GM18520 (cell line): ENCODE measurements at regions not wholly inside any gene's neighbourhood (a gene's known extent, or its start where the extent isn't known, plus 50 kb on each side); places are given as distances from the start of the nearest gene placed in this dataset.

ENCODE experiments used
- ATAC-seq: cut with Tn5 transposase; IDR thresholded peaks from one replicate; pipeline ENCODE4 v1.9.1; 2021; ENCODE audit not compliant: unreplicated experiment

DNA sequence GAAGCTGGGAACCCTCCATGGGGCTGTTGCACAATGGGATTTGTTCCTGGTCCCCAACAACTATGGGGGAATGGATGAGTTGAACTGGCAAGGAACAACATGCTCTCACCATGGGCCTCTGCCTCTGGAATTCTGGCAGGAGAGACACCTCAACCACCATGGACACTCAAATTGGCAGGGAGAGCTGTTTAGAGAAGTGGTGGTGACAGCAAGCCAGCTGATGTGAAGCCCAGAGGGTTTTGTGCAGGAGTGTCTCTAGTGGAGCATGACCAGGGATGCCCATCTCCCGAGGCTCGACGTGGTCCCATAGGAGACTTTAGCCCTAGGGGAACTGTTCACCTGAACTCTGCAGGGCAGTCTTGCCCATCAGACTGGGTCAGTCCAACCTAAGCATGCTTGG lies 345.2 kb upstream of the CCDC196 start:
- no peak for ATAC-seq

- no peak for ATAC-seq
Observed at GRCh38 chr14:66141733-66142132, 344.4 kb upstream of the CCDC196 start.

DNA sequence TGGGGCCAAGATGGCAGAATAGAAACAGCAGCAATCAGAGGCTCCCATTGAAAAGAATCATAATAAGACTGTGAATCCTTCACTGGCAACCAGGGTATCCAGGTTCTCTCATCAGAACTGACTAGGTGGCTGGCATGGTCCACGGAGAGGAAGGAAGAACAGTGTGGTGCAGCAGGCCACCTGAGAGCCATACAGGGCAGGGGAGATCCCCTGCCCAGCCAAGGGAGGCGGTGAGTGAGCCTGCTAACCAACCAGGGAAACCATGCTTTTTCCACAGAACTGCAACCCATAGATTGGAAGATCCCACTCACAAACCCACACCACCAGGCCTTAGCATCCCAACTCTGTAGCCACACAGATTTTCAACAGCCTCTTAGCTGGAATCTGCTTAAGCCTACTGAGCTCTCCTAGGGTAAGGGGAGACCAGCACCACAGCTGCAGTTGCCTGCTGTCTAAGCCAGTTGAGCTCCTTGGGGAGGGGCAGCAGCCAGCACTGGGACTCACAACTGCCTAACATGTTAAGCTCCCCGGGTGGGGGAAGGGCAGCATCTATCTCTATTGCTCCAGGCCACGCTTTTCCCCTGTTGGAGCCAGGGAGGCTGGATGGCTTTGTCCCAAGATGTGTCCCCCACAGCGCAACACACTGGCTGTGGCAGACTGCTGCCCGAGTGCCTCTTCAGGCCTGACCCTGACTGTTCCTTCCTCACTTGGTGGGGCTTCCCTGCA lies 342.6 kb upstream of the CCDC196 start:
- no peak for ATAC-seq

- no peak for ATAC-seq
Observed at GRCh38 chr14:66152302-66152701, 333.9 kb upstream of the CCDC196 start.

DNA sequence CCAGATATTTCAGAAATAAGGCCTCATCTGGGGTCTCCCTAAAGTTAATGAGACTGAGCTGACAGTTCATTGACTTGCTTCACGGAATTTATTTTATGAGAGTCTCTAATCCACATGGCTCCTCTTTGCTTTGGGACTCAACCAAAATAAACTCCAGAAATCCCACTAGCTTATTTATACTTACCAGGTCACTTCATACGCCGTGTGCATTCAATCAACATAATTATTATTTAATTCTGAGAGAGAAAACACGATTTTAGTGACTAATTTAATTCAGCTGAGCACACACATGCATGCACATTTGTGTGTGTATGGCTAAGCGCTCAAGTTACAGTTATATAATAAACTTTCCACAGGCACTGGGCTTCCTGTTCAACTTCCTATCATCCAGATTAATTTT lies 333.4 kb upstream of the CCDC196 start:
- ATAC-seq: no peak

- ATAC-seq: no peak
Observed at GRCh38 chr14:66163023-66163422, 323.1 kb upstream of the CCDC196 start.

GRCh38 chr14:66165337-66165736 lies 320.8 kb upstream of the CCDC196 start:
- no peak for ATAC-seq

DNA sequence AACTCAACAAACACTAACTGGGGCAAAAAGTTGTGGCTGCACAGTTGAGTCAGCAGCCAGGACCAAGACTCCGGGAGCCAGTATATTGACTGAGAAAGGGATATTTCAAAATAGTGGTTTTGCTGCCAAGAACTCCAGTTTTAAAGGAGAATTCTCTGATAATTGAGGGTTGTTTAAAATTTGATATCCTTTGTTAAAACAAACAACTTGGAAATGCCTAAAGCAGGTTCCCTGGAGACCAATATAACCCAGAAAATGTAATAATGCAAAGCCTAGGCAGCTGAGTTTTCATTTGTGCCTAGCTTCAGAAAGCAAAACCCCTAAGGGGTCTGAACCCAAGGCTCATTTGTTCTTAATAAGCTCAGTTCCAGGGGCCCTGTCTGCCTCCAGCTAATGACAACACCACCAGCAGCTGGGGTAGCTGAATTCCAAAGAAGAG lies 311.7 kb upstream of the CCDC196 start:
- no peak for ATAC-seq

GRCh38 chr14:66177935-66178334 lies 308.2 kb upstream of the CCDC196 start:
- ATAC-seq: no peak

GRCh38 chr14:66196670-66197069 lies 289.5 kb upstream of the CCDC196 start:
- ATAC-seq: no peak

DNA sequence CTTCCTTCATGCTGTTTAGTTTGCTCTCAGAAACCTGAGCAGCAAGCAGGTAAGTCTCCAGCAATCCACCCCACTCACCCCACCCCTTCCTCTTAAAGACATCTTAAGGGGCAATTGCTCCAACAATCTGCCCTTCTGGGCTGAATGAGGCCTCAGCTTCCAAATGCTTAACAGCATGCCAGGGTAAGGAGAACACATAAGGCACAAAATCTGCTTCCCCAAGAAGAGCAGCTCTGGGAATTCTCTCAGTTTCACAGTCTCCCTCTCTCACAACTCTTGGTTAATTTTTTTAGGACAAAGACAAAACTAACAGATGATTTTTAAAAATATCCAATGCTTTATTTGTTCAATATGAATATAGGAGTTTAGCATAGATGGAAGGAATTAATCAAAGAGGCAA lies 288.9 kb upstream of the CCDC196 start:
- ATAC-seq: no peak

DNA sequence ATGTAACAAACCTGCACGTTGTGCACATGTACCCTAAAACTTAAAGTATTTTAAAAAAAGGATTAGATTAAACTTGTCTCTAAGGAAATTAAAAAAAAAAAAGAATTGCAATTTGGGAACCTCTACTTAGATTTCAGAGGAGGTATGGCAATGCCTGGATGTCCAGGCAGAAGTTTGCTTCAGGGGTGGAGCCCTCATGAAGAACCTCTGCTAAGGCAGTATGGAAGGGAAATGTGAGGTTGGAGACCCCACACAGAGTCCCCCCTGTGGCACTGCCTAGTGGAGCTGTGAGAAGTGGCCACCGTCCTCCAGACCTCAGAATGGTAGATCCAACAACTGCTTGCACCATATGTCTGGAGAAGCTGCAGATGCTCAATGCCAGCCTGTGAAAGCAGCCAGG lies 279.6 kb upstream of the CCDC196 start:
- ATAC-seq: no peak

GRCh38 chr14:66216763-66217162 lies 269.4 kb upstream of the CCDC196 start:
- ATAC-seq: no peak

DNA sequence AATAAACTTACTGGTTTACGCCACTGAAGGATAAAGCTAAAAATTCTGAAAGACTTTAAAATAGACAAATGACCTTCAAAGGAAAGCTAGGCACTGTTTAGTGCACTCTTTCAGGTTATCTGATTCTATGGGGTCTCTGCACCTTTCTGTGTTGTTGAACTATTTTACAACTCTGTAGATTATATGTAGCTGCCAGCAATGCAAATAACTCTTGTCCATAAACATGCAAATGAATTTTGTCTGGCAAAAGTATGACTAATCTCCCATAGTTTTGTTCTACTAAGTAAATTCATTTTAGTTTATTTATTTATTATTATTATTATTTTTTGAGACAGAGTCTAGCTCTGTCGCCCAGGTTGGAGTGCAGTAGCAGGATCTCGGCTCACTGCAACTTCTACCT lies 266.3 kb upstream of the CCDC196 start:
- ATAC-seq: no peak

GRCh38 chr14:66224492-66225178 lies 261.5 kb upstream of the CCDC196 start:
- no peak for ATAC-seq

- no peak for ATAC-seq
Observed at GRCh38 chr14:66225337-66225736, 260.8 kb upstream of the CCDC196 start.

DNA sequence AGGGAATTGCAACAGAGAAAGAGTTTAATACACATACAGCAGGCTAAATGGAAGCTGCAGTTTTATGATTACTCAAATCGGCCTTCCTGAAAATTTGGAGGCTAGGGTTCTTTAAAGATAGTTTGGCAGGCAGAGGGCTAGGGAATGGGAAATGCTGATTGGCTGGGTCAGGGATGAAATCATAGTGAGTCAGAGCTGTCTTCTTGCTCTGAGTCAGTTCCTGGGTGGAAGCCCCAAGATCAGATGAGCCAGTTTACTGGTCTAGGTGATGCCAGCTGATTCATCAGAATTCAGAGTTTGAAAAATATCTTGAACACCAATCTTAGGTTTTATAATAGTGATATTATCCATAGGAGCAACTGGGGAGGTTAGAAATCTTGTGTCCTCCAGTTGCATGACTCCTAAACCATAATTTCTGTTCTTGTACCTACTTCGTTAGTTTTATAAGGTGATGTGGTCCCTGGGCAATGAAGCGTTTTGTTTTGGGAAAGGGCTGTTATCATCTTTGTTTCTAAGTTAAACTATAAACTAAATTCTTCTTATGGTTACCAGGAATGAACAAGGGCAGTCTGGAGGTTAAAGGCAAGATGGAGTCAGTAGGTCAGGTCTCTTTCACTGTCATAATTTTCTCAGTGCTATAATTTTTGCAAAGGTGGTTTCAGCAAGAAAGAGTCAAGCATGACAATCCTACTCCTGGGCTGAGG lies 257.8 kb upstream of the CCDC196 start:
- ATAC-seq: no peak

GRCh38 chr14:66231820-66232219 lies 254.4 kb upstream of the CCDC196 start:
- ATAC-seq: no peak

GRCh38 chr14:66233591-66233990 lies 252.6 kb upstream of the CCDC196 start:
- no peak for ATAC-seq

- ATAC-seq: no peak
Observed at GRCh38 chr14:66234411-66234810, 251.8 kb upstream of the CCDC196 start.

GRCh38 chr14:66237741-66238140 lies 248.4 kb upstream of the CCDC196 start:
- ATAC-seq: no peak

GRCh38 chr14:66238969-66239368 lies 247.2 kb upstream of the CCDC196 start:
- no peak for ATAC-seq
